Fibroblast of lung (primary cell): ENCODE measurements at regions not wholly inside any gene's neighbourhood (a gene's known extent, or its start where the extent isn't known, plus 50 kb on each side); places are given as distances from the start of the nearest gene placed in this dataset.

ENCODE experiments used
- DNase-seq, 2 donors: peaks; one replicate each; pipeline versions ENCODE4 v3.0.0 to v3.0.0-alpha.2; 2010; ENCODE audit warnings: low read depth in 2 of 2
- H2AFZ ChIP-seq: 2 replicates; pipeline ENCODE4 v1.5.1; 2012; ENCODE audit warnings: low read length, control low read depth, inconsistent platforms
- H3K27ac ChIP-seq: 2 replicates; pipeline ENCODE4 v1.5.1; 2011; ENCODE audit warnings: low read length, control low read depth; ENCODE audit not compliant: insufficient read depth
- H3K27me3 ChIP-seq: 2 replicates; pipeline ENCODE4 v1.5.1; 2011; ENCODE audit warnings: mild to moderate bottlenecking, low read length; ENCODE audit not compliant: control insufficient read depth, insufficient read depth
- H3K36me3 ChIP-seq: 2 replicates; pipeline ENCODE4 v1.5.1; 2011; ENCODE audit warnings: low read length; ENCODE audit not compliant: control insufficient read depth, insufficient read depth
- H3K4me1 ChIP-seq: 2 replicates; pipeline ENCODE4 v1.5.1; 2011; ENCODE audit warnings: low read length; ENCODE audit not compliant: control insufficient read depth, insufficient read depth; ENCODE audit errors: extremely low read depth
- H3K4me2 ChIP-seq: 2 replicates; pipeline ENCODE4 v1.5.1; 2011; ENCODE audit warnings: low read length, control low read depth; ENCODE audit not compliant: insufficient read depth; ENCODE audit errors: extremely low read depth
- H3K4me3 ChIP-seq, 4 experiments: fragments of 200-600 bp in 1 of 4; sonication (generic) in 1 of 4; replicated peaks in 1 of 4; 2 replicates each; pipeline ENCODE4 v1.5.1; 2011 to 2016; ENCODE audit warnings: low read length in 4 of 4, low read depth in 3 of 4, mild to moderate bottlenecking in 3 of 4, control low read depth in 2 of 4, inconsistent platforms in 1 of 4, mixed read lengths in 1 of 4; ENCODE audit not compliant: insufficient read depth in 1 of 4; ENCODE audit errors: control extremely low read depth in 1 of 4
- H3K79me2 ChIP-seq: 2 replicates; pipeline ENCODE4 v1.5.1; 2012; ENCODE audit warnings: mild to moderate bottlenecking, low read length, inconsistent platforms; ENCODE audit not compliant: control insufficient read depth, insufficient read depth
- H3K9ac ChIP-seq: 2 replicates; pipeline ENCODE4 v1.5.1; 2011; ENCODE audit warnings: mild to moderate bottlenecking, low read length, control low read depth; ENCODE audit not compliant: insufficient read depth
- H3K9me3 ChIP-seq: 2 replicates; pipeline ENCODE4 v1.5.1; 2012; ENCODE audit warnings: low read depth, low read length; ENCODE audit not compliant: control insufficient read depth, insufficient read depth
- H4K20me1 ChIP-seq: 2 replicates; pipeline ENCODE4 v1.5.1; 2011; ENCODE audit warnings: low read length; ENCODE audit not compliant: control insufficient read depth, insufficient read depth; ENCODE audit errors: extremely low read depth
- CTCF ChIP-seq, 2 donors: IDR thresholded peaks in 1 of 2; conservative IDR thresholded peaks in 1 of 2; 1 replicate in 1 of 2; 2 replicates in 1 of 2; pipeline ENCODE4 v1.5.1; 2011 to 2012; ENCODE audit warnings: low read length in 2 of 2, control low read depth in 1 of 2, inconsistent platforms in 1 of 2, low read depth in 1 of 2, mild to moderate bottlenecking in 1 of 2
- EZH2 ChIP-seq: IDR thresholded peaks from 2 replicates; pipeline ENCODE4 v1.5.1; 2012; ENCODE audit warnings: low read length, control low read depth, mild to moderate bottlenecking; ENCODE audit errors: missing control alignments

- H3K79me2 ChIP-seq, result no peaks in the 10 kb centered on the region
- no peak for DNase-seq
- H3K27me3 ChIP-seq, result no peaks in the 10 kb centered on the region
- no peaks in the 10 kb centered on the region for H3K36me3 ChIP-seq
- H3K4me1 ChIP-seq, result no peaks in the 10 kb centered on the region
- TF ChIP-seq EZH2 (no peak), CTCF (conservative IDR thresholded peaks at IDR 0.05 in 1 of 2, IDR thresholded peaks at IDR 0.05 in 1 of 2; ENCODE audit: low read depth in 1 of 2, low read length in 2 of 2) (no peak)
- H2AFZ ChIP-seq, result no peak overlapping the region
- H4K20me1 ChIP-seq, result no peaks in the 10 kb centered on the region
- H3K4me3 ChIP-seq, result no peak overlapping the region
- no peak overlapping the region for H3K4me2 ChIP-seq
- H3K9me3 ChIP-seq, result no peaks in the 10 kb centered on the region
- no peak overlapping the region for H3K27ac ChIP-seq
- no peak overlapping the region for H3K9ac ChIP-seq
These were observed 293.7 kb upstream of the RIMS1 start for GRCh38 chr6:71592643-71593042.

GRCh38 chr6:71599359-71599758, 287.0 kb upstream of the RIMS1 start:
- no peak overlapping the region for H3K4me2 ChIP-seq

GRCh38 chr6:71602385-71603007, 283.9 kb upstream of the RIMS1 start:
- Histone ChIP-seq H2AFZ (no peak overlapping the region), H3K4me3 (no peak overlapping the region), H4K20me1 (no peaks in the 10 kb centered on the region), H3K36me3 (no peaks in the 10 kb centered on the region), H3K4me2 (no peak overlapping the region), H3K27me3 (no peaks in the 10 kb centered on the region), H3K4me1 (no peaks in the 10 kb centered on the region), H3K27ac (no peak overlapping the region), H3K9ac (no peak overlapping the region), H3K9me3 (no peaks in the 10 kb centered on the region), H3K79me2 (no peaks in the 10 kb centered on the region)
- TF ChIP-seq EZH2 (no peak), CTCF (conservative IDR thresholded peaks at IDR 0.05 in 1 of 2, IDR thresholded peaks at IDR 0.05 in 1 of 2; ENCODE audit: low read depth in 1 of 2, low read length in 2 of 2) (no peak)
- peak in 1 of 2 donors; percentile 95 for DNase-seq

More at GRCh38 chr6:71599359-71599758, 287.0 kb upstream of the RIMS1 start:
- DNase-seq, result peak in 1 of 2 donors; percentile 12
- no peaks in the 10 kb centered on the region for H3K36me3 ChIP-seq
- no peak overlapping the region for H3K27ac ChIP-seq
- H4K20me1 ChIP-seq, result no peaks in the 10 kb centered on the region
- H3K79me2 ChIP-seq, result no peaks in the 10 kb centered on the region
- H3K9me3 ChIP-seq, result no peaks in the 10 kb centered on the region
- H3K27me3 ChIP-seq, result no peaks in the 10 kb centered on the region
- H3K4me3 ChIP-seq, result no peak overlapping the region
- no peak overlapping the region for H2AFZ ChIP-seq
- no peak overlapping the region for H3K9ac ChIP-seq
- no peak for TF ChIP-seq CTCF (conservative IDR thresholded peaks at IDR 0.05 in 1 of 2, IDR thresholded peaks at IDR 0.05 in 1 of 2; ENCODE audit: low read depth in 1 of 2, low read length in 2 of 2)
- TF ChIP-seq EZH2, result no peak
- no peaks in the 10 kb centered on the region for H3K4me1 ChIP-seq
